HL-60 (cell line): ENCODE measurements at regions not wholly inside any gene's neighbourhood (a gene's known extent, or its start where the extent isn't known, plus 50 kb on each side); places are given as distances from the start of the nearest gene placed in this dataset.

Source experiments
- DNase-seq, 2 experiments: peaks; one replicate each; pipeline ENCODE4 v3.0.0-alpha.2; 2010 to 2020; ENCODE audit warnings: low read depth in 1 of 2, low spot score in 1 of 2
- H3K27ac ChIP-seq: fragments of 250-450 bp; sonication (Bioruptor Pico); replicated peaks from 2 replicates; pipeline ENCODE4 v1.5.1; 2020; ENCODE audit warnings: mild to moderate bottlenecking, moderate library complexity
- H3K27me3 ChIP-seq: fragments of 250-450 bp; sonication (Bioruptor Pico); 2 replicates; pipeline ENCODE4 v1.5.1; 2021; ENCODE audit warnings: mild to moderate bottlenecking, moderate library complexity; ENCODE audit not compliant: insufficient read depth, poor library complexity, severe bottlenecking
- H3K4me3 ChIP-seq: replicated peaks from 2 replicates; pipeline ENCODE4 v1.5.1; 2011; ENCODE audit warnings: mild to moderate bottlenecking, control low read depth, low read length; ENCODE audit not compliant: insufficient read depth
- CTCF ChIP-seq: IDR thresholded peaks from one replicate; pipeline ENCODE4 v1.5.1; 2011; ENCODE audit warnings: low read length, control low read depth, inconsistent platforms; ENCODE audit not compliant: insufficient read depth
- GABPA ChIP-seq: IDR thresholded peaks from 2 replicates; pipeline ENCODE4 v1.6.1; 2012; ENCODE audit warnings: low read depth
- POLR2AphosphoS5 ChIP-seq: IDR thresholded peaks from 2 replicates; pipeline ENCODE4 v1.6.1; 2012; ENCODE audit warnings: low read depth
- REST ChIP-seq: IDR thresholded peaks from 2 replicates; pipeline ENCODE4 v1.6.1; 2012; ENCODE audit warnings: low read depth; ENCODE audit not compliant: insufficient replicate concordance
- SPI1 ChIP-seq: IDR thresholded peaks from 2 replicates; pipeline ENCODE4 v1.6.1; 2012; ENCODE audit warnings: low read depth, mild to moderate bottlenecking, borderline replicate concordance

- no peak for DNase-seq
- TF ChIP-seq POLR2AphosphoS5 (no peak), GABPA (no peak), REST (no peak), CTCF (no peak), SPI1 (no peak)
- Histone ChIP-seq H3K4me3 (no peak overlapping the region), H3K27ac (no peak overlapping the region), H3K27me3 (no peaks in the 10 kb centered on the region)
Measured at GRCh38 chr17:13398853-13399252, 202.9 kb downstream of the HS3ST3A1 start.

- DNase-seq = no peak
- Histone ChIP-seq H3K27me3 (no peaks in the 10 kb centered on the region), H3K4me3 (no peak overlapping the region), H3K27ac (no peak overlapping the region)
- no peak for TF ChIP-seq SPI1
- TF ChIP-seq POLR2AphosphoS5 = no peak
- no peak for TF ChIP-seq REST
- TF ChIP-seq GABPA = no peak
Measured at GRCh38 chr17:13398091-13398490, 203.6 kb downstream of the HS3ST3A1 start.

- Histone ChIP-seq H3K27me3 (no peaks in the 10 kb centered on the region), H3K4me3 (no peak overlapping the region), H3K27ac (no peak overlapping the region)
- TF ChIP-seq SPI1 (no peak), POLR2AphosphoS5 (no peak), CTCF (no peak), REST (no peak), GABPA (no peak)
- DNase-seq = no peak
Measured at GRCh38 chr17:13395862-13396261, 205.9 kb downstream of the HS3ST3A1 start.

- H3K27me3 ChIP-seq = no peaks in the 10 kb centered on the region
- no peak overlapping the region for H3K4me3 ChIP-seq
- no peak for DNase-seq
- TF ChIP-seq REST = no peak
- no peak for TF ChIP-seq POLR2AphosphoS5
- TF ChIP-seq CTCF = no peak
- TF ChIP-seq SPI1 = no peak
- no peak for TF ChIP-seq GABPA
- H3K27ac ChIP-seq = no peak overlapping the region
Measured at GRCh38 chr17:13395346-13395745, 206.4 kb downstream of the HS3ST3A1 start.
